ENCODE measurements at regions not wholly inside any gene's neighbourhood (a gene's known extent, or its start where the extent isn't known, plus 50 kb on each side); places are given as distances from the start of the nearest gene placed in this dataset.

- no peak for DNase-seq
Measured at GRCh38 chr10:132135053-132135872, 51.5 kb upstream of the DPYSL4 start.

GRCh38 chr10:132136097-132136521, 50.6 kb upstream of the DPYSL4 start:
- DNase-seq, result no peak

GRCh38 chr10:132136689-132137088, 50.1 kb upstream of the DPYSL4 start:
- no peak for DNase-seq
